ENCODE measurements at regions not wholly inside any gene's neighbourhood (a gene's known extent, or its start where the extent isn't known, plus 50 kb on each side); places are given as distances from the start of the nearest gene placed in this dataset.
"Not testable (repeated sequence)": the region's sequence is repeated elsewhere in the genome, so short reads cannot be mapped to it uniquely, and the experiment has no call there.

GRCh38 chrX:28170713-28171112, 189.5 kb upstream of the DCAF8L1 start:
- no peaks in the 10 kb centered on the region for H3K36me3 ChIP-seq (ENCODE audit: low read depth)
- H3K4me1 ChIP-seq (ENCODE audit: insufficient read depth, poor library complexity, severe bottlenecking), result no peaks in the 10 kb centered on the region
- no peak overlapping the region for H3K4me3 ChIP-seq (ENCODE audit: severe bottlenecking)
- H3K27ac ChIP-seq (ENCODE audit: poor library complexity, severe bottlenecking), result no peak overlapping the region
- no peaks in the 10 kb centered on the region for H3K27me3 ChIP-seq (ENCODE audit: insufficient read depth, poor library complexity, severe bottlenecking)
- H3K9me3 ChIP-seq (ENCODE audit: severe bottlenecking), result no peaks in the 10 kb centered on the region
- DNase-seq (ENCODE audit: low spot score) (no peak), ATAC-seq (ENCODE audit: low read depth) (no peak)
- TF ChIP-seq CTCF (IDR thresholded peaks at IDR 0.05; ENCODE audit: poor library complexity, severe bottlenecking), result no peak

- ATAC-seq (ENCODE audit: low read depth), result no peak
These were observed 176.9 kb upstream of the DCAF8L1 start for GRCh38 chrX:28158019-28158777.

GRCh38 chrX:28152263-28152662, 171.0 kb upstream of the DCAF8L1 start:
- not testable (repeated sequence) for ATAC-seq (ENCODE audit: low read depth); DNase-seq (ENCODE audit: low spot score); H3K4me3 ChIP-seq (ENCODE audit: severe bottlenecking); H3K9me3 ChIP-seq (ENCODE audit: severe bottlenecking); H3K4me1 ChIP-seq (ENCODE audit: insufficient read depth, poor library complexity, severe bottlenecking); H3K27ac ChIP-seq (ENCODE audit: poor library complexity, severe bottlenecking); H3K27me3 ChIP-seq (ENCODE audit: insufficient read depth, poor library complexity, severe bottlenecking); H3K36me3 ChIP-seq (ENCODE audit: low read depth)

More at GRCh38 chrX:28158019-28158777, 176.9 kb upstream of the DCAF8L1 start:
- no peaks in the 10 kb centered on the region for H3K9me3 ChIP-seq (ENCODE audit: severe bottlenecking)
- no peak overlapping the region for H3K27ac ChIP-seq (ENCODE audit: poor library complexity, severe bottlenecking)
- no peaks in the 10 kb centered on the region for H3K36me3 ChIP-seq (ENCODE audit: low read depth)
- TF ChIP-seq CTCF (IDR thresholded peaks at IDR 0.05; ENCODE audit: poor library complexity, severe bottlenecking), result no peak
- no peaks in the 10 kb centered on the region for H3K4me1 ChIP-seq (ENCODE audit: insufficient read depth, poor library complexity, severe bottlenecking)
- DNase-seq (ENCODE audit: low spot score), result no peak
- no peak overlapping the region for H3K4me3 ChIP-seq (ENCODE audit: severe bottlenecking)
- no peaks in the 10 kb centered on the region for H3K27me3 ChIP-seq (ENCODE audit: insufficient read depth, poor library complexity, severe bottlenecking)

- ATAC-seq (ENCODE audit: low read depth), result no peak
- no peak overlapping the region for H3K27ac ChIP-seq (ENCODE audit: poor library complexity, severe bottlenecking)
- DNase-seq (ENCODE audit: low spot score), result no peak
- no peaks in the 10 kb centered on the region for H3K4me1 ChIP-seq (ENCODE audit: insufficient read depth, poor library complexity, severe bottlenecking)
- no peak overlapping the region for H3K4me3 ChIP-seq (ENCODE audit: severe bottlenecking)
- H3K27me3 ChIP-seq (ENCODE audit: insufficient read depth, poor library complexity, severe bottlenecking), result no peaks in the 10 kb centered on the region
- TF ChIP-seq CTCF (IDR thresholded peaks at IDR 0.05; ENCODE audit: poor library complexity, severe bottlenecking), result no peak
- H3K9me3 ChIP-seq (ENCODE audit: severe bottlenecking), result no peaks in the 10 kb centered on the region
- H3K36me3 ChIP-seq (ENCODE audit: low read depth), result no peaks in the 10 kb centered on the region
These were observed 154.3 kb upstream of the DCAF8L1 start for GRCh38 chrX:28135378-28136047.

GRCh38 chrX:28133763-28134162, 152.5 kb upstream of the DCAF8L1 start:
- Histone ChIP-seq H3K36me3 (ENCODE audit: low read depth) (no peaks in the 10 kb centered on the region), H3K27ac (ENCODE audit: poor library complexity, severe bottlenecking) (no peak overlapping the region), H3K27me3 (ENCODE audit: insufficient read depth, poor library complexity, severe bottlenecking) (no peaks in the 10 kb centered on the region), H3K4me3 (ENCODE audit: severe bottlenecking) (no peak overlapping the region), H3K9me3 (ENCODE audit: severe bottlenecking) (no peaks in the 10 kb centered on the region), H3K4me1 (ENCODE audit: insufficient read depth, poor library complexity, severe bottlenecking) (no peaks in the 10 kb centered on the region)
- no peak for TF ChIP-seq CTCF (IDR thresholded peaks at IDR 0.05; ENCODE audit: poor library complexity, severe bottlenecking)
- no peak for DNase-seq (ENCODE audit: low spot score)
- no peak for ATAC-seq (ENCODE audit: low read depth)
